AG09309 (cell line): ENCODE measurements at regions not wholly inside any gene's neighbourhood (a gene's known extent, or its start where the extent isn't known, plus 50 kb on each side); places are given as distances from the start of the nearest gene placed in this dataset.

ENCODE experiments used
- DNase-seq: peaks from one replicate; pipeline ENCODE4 v3.0.0-alpha.2; 2010; ENCODE audit warnings: low read depth
- H3K4me3 ChIP-seq: 2 replicates; pipeline ENCODE4 v1.5.1; 2011; ENCODE audit warnings: mild to moderate bottlenecking, low read depth, low read length, moderate library complexity; ENCODE audit not compliant: control insufficient read depth
- CTCF ChIP-seq: IDR thresholded peaks from 2 replicates; pipeline ENCODE4 v1.5.1; 2011; ENCODE audit warnings: mild to moderate bottlenecking, low read depth, low read length, inconsistent platforms; ENCODE audit not compliant: insufficient read depth, control insufficient read depth; ENCODE audit errors: missing control alignments

DNA sequence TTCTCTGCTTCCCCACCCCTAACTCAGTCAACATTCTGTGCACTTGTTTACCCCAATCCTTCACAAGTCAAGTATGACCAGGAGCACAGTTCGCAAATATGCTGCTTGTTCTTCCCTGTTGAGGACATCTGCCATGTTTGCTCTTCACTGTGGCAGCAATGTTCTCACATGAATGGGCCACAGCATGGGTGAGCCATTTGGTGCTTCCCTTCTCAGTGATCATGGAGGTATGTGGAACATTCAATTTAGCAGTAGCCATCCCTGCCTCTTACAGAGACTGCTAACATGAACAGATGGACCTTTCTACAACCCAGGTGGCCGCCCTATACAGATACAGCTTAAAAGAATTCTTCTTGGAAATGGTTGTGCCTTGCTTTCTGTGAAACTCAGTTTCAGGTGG, 660.1 kb upstream of the SGO1 start:
- no peak for DNase-seq
- no peak overlapping the region for H3K4me3 ChIP-seq
- TF ChIP-seq CTCF: no peak

GRCh38 chr3:20844851-20845250, 658.8 kb upstream of the SGO1 start:
- no peak for TF ChIP-seq CTCF
- no peak overlapping the region for H3K4me3 ChIP-seq
- no peak for DNase-seq

DNA sequence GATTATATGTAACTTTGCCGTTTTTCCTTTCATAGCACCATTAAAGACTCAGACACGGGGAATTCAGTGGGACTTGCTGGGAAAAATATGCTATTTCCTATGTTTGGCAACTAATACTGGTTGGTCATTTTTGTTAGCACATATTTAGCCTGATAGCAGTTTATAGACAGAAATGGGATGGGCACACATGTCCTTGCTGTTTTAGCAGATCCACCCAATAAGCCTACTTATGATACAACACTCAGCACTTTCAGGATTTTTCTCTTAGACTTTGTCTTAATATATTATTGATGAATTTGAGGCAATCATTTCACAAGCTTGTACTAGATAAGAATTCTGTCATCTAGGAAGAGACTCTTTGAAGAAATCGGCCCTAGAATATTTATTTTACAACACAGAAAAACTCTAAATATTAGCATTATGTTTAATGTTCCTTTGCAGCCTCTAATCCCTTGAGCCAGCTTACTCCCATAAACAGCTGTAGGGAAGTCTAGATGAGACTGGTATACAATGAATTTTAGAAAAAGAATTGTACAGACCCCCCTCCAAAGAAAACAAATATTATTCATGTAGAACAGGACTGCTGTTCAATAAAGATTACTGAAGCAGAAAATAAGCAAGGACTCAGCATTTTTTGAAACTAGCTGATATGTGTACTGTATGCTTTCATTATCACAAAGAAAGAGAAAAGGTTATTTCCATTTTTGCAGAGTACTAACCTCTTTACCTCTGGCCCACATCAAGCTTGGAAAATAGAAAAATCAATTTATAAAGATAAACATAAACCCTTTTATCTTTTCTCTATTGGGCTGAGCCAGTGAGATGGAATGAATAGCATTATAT, 656.8 kb upstream of the SGO1 start:
- DNase-seq: no peak
- no peak for TF ChIP-seq CTCF
- no peak overlapping the region for H3K4me3 ChIP-seq

GRCh38 chr3:20842002-20842401, 656.0 kb upstream of the SGO1 start:
- no peak overlapping the region for H3K4me3 ChIP-seq
- no peak for DNase-seq
- no peak for TF ChIP-seq CTCF

GRCh38 chr3:20837676-20838302, 651.8 kb upstream of the SGO1 start:
- no peak for TF ChIP-seq CTCF
- no peak overlapping the region for H3K4me3 ChIP-seq
- no peak for DNase-seq

DNA sequence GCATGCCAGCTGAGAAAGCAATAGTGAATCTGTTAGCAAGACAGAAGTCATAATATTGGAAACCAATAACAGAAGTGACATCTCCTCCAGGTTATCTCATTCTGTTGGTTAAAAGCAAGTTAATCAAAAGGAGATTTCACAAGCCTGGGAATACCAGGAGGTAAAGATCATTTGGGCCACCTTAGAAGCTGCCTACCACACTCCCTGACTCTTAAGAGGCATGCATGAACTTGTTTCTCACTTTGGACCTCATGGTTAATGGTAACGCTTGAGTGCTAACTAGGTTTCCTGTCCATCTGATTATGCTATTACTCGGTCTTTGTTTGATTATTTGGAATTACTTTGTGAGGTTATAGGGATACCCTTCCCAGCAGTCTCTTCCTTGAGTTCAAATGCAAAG, 650.8 kb upstream of the SGO1 start:
- no peak overlapping the region for H3K4me3 ChIP-seq
- TF ChIP-seq CTCF: no peak
- no peak for DNase-seq

- no peak for TF ChIP-seq CTCF
- DNase-seq: no peak
- no peak overlapping the region for H3K4me3 ChIP-seq
Observed at GRCh38 chr3:20832963-20833362, 647.0 kb upstream of the SGO1 start.
